ENCODE measurements at regions not wholly inside any gene's neighbourhood (a gene's known extent, or its start where the extent isn't known, plus 50 kb on each side); places are given as distances from the start of the nearest gene placed in this dataset.

DNA sequence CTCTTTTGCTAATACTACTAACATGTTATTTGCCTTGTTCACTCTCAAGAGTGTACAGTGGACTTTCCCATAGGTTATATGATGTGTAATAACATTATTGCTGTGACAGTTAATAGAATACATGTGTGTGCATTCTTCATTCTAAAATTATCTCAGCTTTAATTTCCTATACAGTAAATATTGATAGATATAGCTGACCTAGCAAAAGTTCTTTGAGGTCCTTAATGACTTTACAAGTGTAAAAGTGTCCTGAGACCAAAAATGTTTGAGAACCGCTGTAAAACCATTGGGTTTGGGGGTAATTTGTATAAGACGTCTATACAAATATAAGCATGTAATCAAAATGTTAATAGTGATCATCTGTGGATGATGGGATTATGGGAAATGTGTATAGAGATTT lies 469.5 kb upstream of the PROK2 start:
- no peak overlapping the region for H3K27ac ChIP-seq (ENCODE audit: low read depth in 1 of 2, low read length in 1 of 2)
- DNase-seq, result no peak
- H3K4me1 ChIP-seq (ENCODE audit: control insufficient read depth in 5 of 5, insufficient read depth in 5 of 5, low read length in 5 of 5), result peaks cover 6 to 40% (median 14%) of the 10 kb centered on the region in 5 donors
- no peak for ATAC-seq (ENCODE audit: insufficient read depth, low FRiP score)
- no peak overlapping the region for H3K9ac ChIP-seq (ENCODE audit: insufficient read depth in 1 of 2, low read length in 2 of 2)
- H3K9me3 ChIP-seq (ENCODE audit: control insufficient read depth in 4 of 4, insufficient read depth in 3 of 4, low read length in 3 of 4), result peaks cover 0 to 3% (median 0%) of the 10 kb centered on the region in 4 donors
- H3K27me3 ChIP-seq (ENCODE audit: control insufficient read depth in 3 of 3, insufficient read depth in 3 of 3, low read length in 2 of 3), result no peaks in the 10 kb centered on the region
- TF ChIP-seq CTCF (IDR thresholded peaks at IDR 0.05; ENCODE audit: control extremely low read depth, extremely low read depth), result no peak
- H3K4me3 ChIP-seq, result no peak overlapping the region
- H3K36me3 ChIP-seq (ENCODE audit: control insufficient read depth in 4 of 4, insufficient read depth in 4 of 4, low read length in 4 of 4), result no peaks in the 10 kb centered on the region
- WGBS, 2 donors, result 98% methylated on average over 2 of the region's 2 CpGs

GRCh38 chr3:72250725-72251124 lies 465.8 kb upstream of the PROK2 start:
- no peak for TF ChIP-seq CTCF (IDR thresholded peaks at IDR 0.05; ENCODE audit: control extremely low read depth, extremely low read depth)
- WGBS, 2 donors, result 92 to 95% methylated on average over 2 of the region's 2 CpGs

DNA sequence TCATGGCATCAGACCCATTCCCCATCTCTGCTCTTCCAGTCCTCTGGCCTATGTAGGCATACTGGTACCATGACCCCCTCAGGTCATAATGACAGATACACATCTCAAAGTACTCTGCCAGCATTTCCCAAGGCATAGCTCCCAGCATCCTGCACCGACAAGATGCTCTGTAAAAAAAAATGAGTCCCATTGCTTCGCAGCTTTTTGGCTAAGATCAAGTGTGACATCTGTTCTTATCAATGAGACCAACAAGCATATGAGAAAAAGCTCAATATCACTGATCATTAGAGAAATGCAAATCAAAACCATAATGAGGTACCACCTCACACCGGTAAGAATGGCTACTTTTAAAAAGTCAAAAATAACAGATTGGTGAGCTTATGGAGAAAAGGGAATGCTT lies 463.9 kb upstream of the PROK2 start:
- H3K27me3 ChIP-seq (ENCODE audit: control insufficient read depth in 3 of 3, insufficient read depth in 3 of 3, low read length in 2 of 3), result no peaks in the 10 kb centered on the region
- H3K4me1 ChIP-seq (ENCODE audit: control insufficient read depth in 5 of 5, insufficient read depth in 5 of 5, low read length in 5 of 5), result peaks cover 0 to 22% (median 11%) of the 10 kb centered on the region in 5 donors
- WGBS, 2 donors, result 96 to 97% methylated on average over 3 of the region's 3 CpGs
- DNase-seq (no peak), ATAC-seq (ENCODE audit: insufficient read depth, low FRiP score) (no peak)
- no peak overlapping the region for H3K9ac ChIP-seq (ENCODE audit: insufficient read depth in 1 of 2, low read length in 2 of 2)
- H3K9me3 ChIP-seq (ENCODE audit: control insufficient read depth in 4 of 4, insufficient read depth in 3 of 4, low read length in 3 of 4), result no peaks in the 10 kb centered on the region
- no peak overlapping the region for H3K4me3 ChIP-seq
- no peak overlapping the region for H3K27ac ChIP-seq (ENCODE audit: low read depth in 1 of 2, low read length in 1 of 2)
- no peak for TF ChIP-seq CTCF (IDR thresholded peaks at IDR 0.05; ENCODE audit: control extremely low read depth, extremely low read depth)
- no peaks in the 10 kb centered on the region for H3K36me3 ChIP-seq (ENCODE audit: control insufficient read depth in 4 of 4, insufficient read depth in 4 of 4, low read length in 4 of 4)

More at GRCh38 chr3:72250725-72251124, 465.8 kb upstream of the PROK2 start:
- no peak overlapping the region for H3K4me3 ChIP-seq
- no peaks in the 10 kb centered on the region for H3K9me3 ChIP-seq (ENCODE audit: control insufficient read depth in 4 of 4, insufficient read depth in 3 of 4, low read length in 3 of 4)
- H3K27me3 ChIP-seq (ENCODE audit: control insufficient read depth in 3 of 3, insufficient read depth in 3 of 3, low read length in 2 of 3), result no peaks in the 10 kb centered on the region
- ATAC-seq (ENCODE audit: insufficient read depth, low FRiP score), result no peak
- no peak overlapping the region for H3K27ac ChIP-seq (ENCODE audit: low read depth in 1 of 2, low read length in 1 of 2)
- H3K4me1 ChIP-seq (ENCODE audit: control insufficient read depth in 5 of 5, insufficient read depth in 5 of 5, low read length in 5 of 5), result peaks cover 6 to 19% (median 13%) of the 10 kb centered on the region in 5 donors
- DNase-seq, result no peak
- no peak overlapping the region for H3K9ac ChIP-seq (ENCODE audit: insufficient read depth in 1 of 2, low read length in 2 of 2)
- H3K36me3 ChIP-seq (ENCODE audit: control insufficient read depth in 4 of 4, insufficient read depth in 4 of 4, low read length in 4 of 4), result no peaks in the 10 kb centered on the region

DNA sequence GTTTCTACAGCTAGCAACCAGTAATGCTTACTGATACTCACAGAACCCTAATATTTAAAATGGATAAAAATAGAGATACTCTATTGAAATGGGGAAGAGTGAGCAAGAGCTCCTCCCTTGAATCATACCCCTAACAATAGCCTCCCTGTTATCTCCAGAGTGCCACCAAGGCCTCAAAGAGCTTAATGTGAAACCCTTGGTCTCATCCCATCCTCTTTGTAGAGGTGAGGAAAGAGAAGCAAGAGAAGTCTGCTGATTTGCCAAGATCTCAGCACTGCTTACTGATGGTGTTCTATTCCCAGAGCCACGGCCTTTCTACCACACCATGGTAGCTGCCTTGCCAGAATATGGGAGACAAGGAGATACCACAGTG lies 463.4 kb upstream of the PROK2 start:
- Histone ChIP-seq H3K9me3 (ENCODE audit: control insufficient read depth in 4 of 4, insufficient read depth in 3 of 4, low read length in 3 of 4) (no peaks in the 10 kb centered on the region), H3K4me3 (no peak overlapping the region), H3K36me3 (ENCODE audit: control insufficient read depth in 4 of 4, insufficient read depth in 4 of 4, low read length in 4 of 4) (no peaks in the 10 kb centered on the region), H3K9ac (ENCODE audit: insufficient read depth in 1 of 2, low read length in 2 of 2) (no peak overlapping the region), H3K27me3 (ENCODE audit: control insufficient read depth in 3 of 3, insufficient read depth in 3 of 3, low read length in 2 of 3) (no peaks in the 10 kb centered on the region), H3K27ac (ENCODE audit: low read depth in 1 of 2, low read length in 1 of 2) (no peak overlapping the region), H3K4me1 (ENCODE audit: control insufficient read depth in 5 of 5, insufficient read depth in 5 of 5, low read length in 5 of 5) (peaks cover 0 to 22% (median 11%) of the 10 kb centered on the region in 5 donors)
- ATAC-seq (ENCODE audit: insufficient read depth, low FRiP score), result no peak
- DNase-seq, result no peak
- no peak for TF ChIP-seq CTCF (IDR thresholded peaks at IDR 0.05; ENCODE audit: control extremely low read depth, extremely low read depth)
- 95 to 100% methylated on average over 1 of the region's 1 CpG for WGBS, 2 donors
